Stimulated activated effector memory CD8-positive, alpha-beta T cell treated with anti-CD3 and anti-CD28 coated beads, Interleukin-12 subunit alpha, Interleukin-12 subunit beta, amount 100 ng/mL, for 72 hours (primary cell): ENCODE measurements at regions not wholly inside any gene's neighbourhood (a gene's known extent, or its start where the extent isn't known, plus 50 kb on each side); places are given as distances from the start of the nearest gene placed in this dataset.

Source experiments
- ATAC-seq: fragments of 150-1000 bp; cut with Tn5 transposase; 2 replicates; pipeline ENCODE4 v1.10.0; 2021
- DNase-seq, 2 donors: peaks; one replicate each; pipeline ENCODE4 v3.0.0; 2021 to 2022; ENCODE audit warnings: low spot score in 2 of 2
- H3K27ac Mint-ChIP-seq: one replicate; pipeline ENCODE4 v1.8.0; 2022; ENCODE audit warnings: mild to moderate bottlenecking, mixed read lengths
- H3K36me3 Mint-ChIP-seq: one replicate; pipeline ENCODE4 v1.8.0; 2022; ENCODE audit warnings: mild to moderate bottlenecking, mixed read lengths
- H3K4me1 Mint-ChIP-seq: one replicate; pipeline ENCODE4 v1.8.0; 2022; ENCODE audit warnings: mixed read lengths
- H3K4me3 Mint-ChIP-seq: one replicate; pipeline ENCODE4 v1.8.0; 2022; ENCODE audit warnings: mild to moderate bottlenecking, mixed read lengths
- H3K9me3 Mint-ChIP-seq: one replicate; pipeline ENCODE4 v1.8.0; 2022; ENCODE audit warnings: mixed read lengths

GRCh38 chr2:198710562-198710961 is 747.2 kb downstream of the SATB2 start:
- DNase-seq (no peak), ATAC-seq (no peak)
- no peaks in the 10 kb centered on the region for H3K4me1 Mint-ChIP-seq
- peaks cover 4% of the 10 kb centered on the region for H3K9me3 Mint-ChIP-seq
- no peaks in the 10 kb centered on the region for H3K36me3 Mint-ChIP-seq
- H3K4me3 Mint-ChIP-seq, result no peak overlapping the region
- no peak overlapping the region for H3K27ac Mint-ChIP-seq

GRCh38 chr2:198706476-198707082 is 751.2 kb downstream of the SATB2 start:
- ATAC-seq, result no peak

GRCh38 chr2:198703281-198703680 is 754.5 kb downstream of the SATB2 start:
- no peak for DNase-seq
- Mint-ChIP-seq H3K4me3 (no peak overlapping the region), H3K27ac (no peak overlapping the region), H3K36me3 (no peaks in the 10 kb centered on the region), H3K4me1 (no peaks in the 10 kb centered on the region), H3K9me3 (peaks cover 1% of the 10 kb centered on the region)
- ATAC-seq, result no peak

More at GRCh38 chr2:198706476-198707082, 751.2 kb downstream of the SATB2 start:
- H3K4me1 Mint-ChIP-seq, result no peaks in the 10 kb centered on the region
- no peak overlapping the region for H3K27ac Mint-ChIP-seq
- H3K9me3 Mint-ChIP-seq, result peaks cover 4% of the 10 kb centered on the region
- DNase-seq, result no peak
- H3K36me3 Mint-ChIP-seq, result no peaks in the 10 kb centered on the region
- H3K4me3 Mint-ChIP-seq, result no peak overlapping the region

- H3K4me1 Mint-ChIP-seq, result no peaks in the 10 kb centered on the region
- no peak overlapping the region for H3K27ac Mint-ChIP-seq
- H3K9me3 Mint-ChIP-seq, result peaks cover 4% of the 10 kb centered on the region
- ATAC-seq (no peak), DNase-seq (no peak)
- H3K36me3 Mint-ChIP-seq, result no peaks in the 10 kb centered on the region
- H3K4me3 Mint-ChIP-seq, result no peak overlapping the region
These were observed 754.9 kb downstream of the SATB2 start for GRCh38 chr2:198702796-198703195.

- Mint-ChIP-seq H3K4me1 (no peaks in the 10 kb centered on the region), H3K4me3 (no peak overlapping the region), H3K9me3 (peaks cover 4% of the 10 kb centered on the region), H3K36me3 (no peaks in the 10 kb centered on the region), H3K27ac (no peak overlapping the region)
- no peak for DNase-seq
- ATAC-seq, result no peak
These were observed 756.3 kb downstream of the SATB2 start for GRCh38 chr2:198701481-198701880.

GRCh38 chr2:198700319-198700718 is 757.4 kb downstream of the SATB2 start:
- no peak for DNase-seq
- Mint-ChIP-seq H3K27ac (no peak overlapping the region), H3K9me3 (peaks cover 4% of the 10 kb centered on the region), H3K36me3 (no peaks in the 10 kb centered on the region), H3K4me3 (no peak overlapping the region), H3K4me1 (no peaks in the 10 kb centered on the region)
- no peak for ATAC-seq

- DNase-seq, result no peak
- Mint-ChIP-seq H3K9me3 (peaks cover 4% of the 10 kb centered on the region), H3K4me3 (no peak overlapping the region), H3K4me1 (no peaks in the 10 kb centered on the region), H3K36me3 (no peaks in the 10 kb centered on the region), H3K27ac (no peak overlapping the region)
- ATAC-seq, result no peak
These were observed 759.5 kb downstream of the SATB2 start for GRCh38 chr2:198698230-198698629.

GRCh38 chr2:198697794-198698193 is 759.9 kb downstream of the SATB2 start:
- Mint-ChIP-seq H3K36me3 (no peaks in the 10 kb centered on the region), H3K27ac (no peak overlapping the region), H3K4me3 (no peak overlapping the region), H3K9me3 (peaks cover 4% of the 10 kb centered on the region), H3K4me1 (no peaks in the 10 kb centered on the region)
- no peak for ATAC-seq
- no peak for DNase-seq

DNA sequence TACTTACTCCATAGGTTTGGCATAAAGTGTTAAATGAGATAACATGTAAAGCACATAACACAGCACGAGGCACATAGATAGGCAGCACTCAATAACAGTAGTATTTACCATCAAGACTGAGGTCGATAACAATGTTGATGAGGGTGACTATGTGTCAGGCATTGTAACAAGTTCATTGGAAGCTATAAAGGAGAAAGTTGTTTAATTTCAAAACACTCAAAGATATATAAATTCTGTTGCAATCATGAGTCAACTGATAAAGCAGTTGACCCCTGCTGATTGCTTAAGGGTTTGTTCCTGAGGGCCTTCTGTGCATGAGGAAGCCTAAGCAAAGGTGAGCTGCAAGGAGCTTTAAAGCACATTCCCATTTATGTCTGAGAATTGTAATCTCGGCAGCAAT is 760.5 kb downstream of the SATB2 start:
- no peaks in the 10 kb centered on the region for H3K36me3 Mint-ChIP-seq
- H3K27ac Mint-ChIP-seq, result no peak overlapping the region
- no peak overlapping the region for H3K4me3 Mint-ChIP-seq
- ATAC-seq, result no peak
- no peak for DNase-seq
- no peaks in the 10 kb centered on the region for H3K4me1 Mint-ChIP-seq
- H3K9me3 Mint-ChIP-seq, result peaks cover 7% of the 10 kb centered on the region

GRCh38 chr2:198695879-198696278 is 761.9 kb downstream of the SATB2 start:
- Mint-ChIP-seq H3K27ac (no peak overlapping the region), H3K4me1 (no peaks in the 10 kb centered on the region), H3K4me3 (no peak overlapping the region)

DNA sequence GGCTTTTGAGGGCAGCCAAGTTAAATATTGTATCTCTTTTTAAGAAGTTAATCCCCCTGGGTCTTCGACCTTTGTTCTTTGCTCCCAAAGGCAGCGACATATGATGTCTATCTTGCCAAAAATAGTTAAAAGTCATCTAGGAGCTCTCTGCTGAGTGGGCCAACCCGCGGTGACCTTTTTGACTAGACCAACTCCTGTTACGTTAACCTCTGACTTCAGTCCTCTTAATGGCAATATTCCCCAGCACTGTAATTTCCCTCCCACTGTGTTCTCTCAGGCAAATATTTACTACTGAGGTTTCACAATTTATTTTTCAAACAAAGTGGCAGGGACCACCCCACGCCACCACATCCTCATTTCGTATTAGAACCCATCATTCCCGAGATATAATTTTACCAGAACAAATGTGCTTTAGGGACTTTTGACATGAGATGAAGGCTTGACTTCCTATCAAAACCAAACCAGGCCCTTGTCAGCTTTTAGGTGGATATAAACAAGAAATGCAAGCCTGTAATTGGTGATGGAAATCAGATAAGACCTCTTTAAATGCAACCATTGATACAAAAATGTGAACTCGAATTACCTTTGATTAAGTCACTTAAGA is 764.7 kb downstream of the SATB2 start:
- Mint-ChIP-seq H3K36me3 (no peaks in the 10 kb centered on the region), H3K4me1 (no peaks in the 10 kb centered on the region), H3K27ac (no peak overlapping the region), H3K4me3 (no peak overlapping the region), H3K9me3 (peaks cover 4% of the 10 kb centered on the region)
- ATAC-seq (no peak), DNase-seq (no peak)

More at GRCh38 chr2:198695879-198696278, 761.9 kb downstream of the SATB2 start:
- no peak for DNase-seq
- no peaks in the 10 kb centered on the region for H3K36me3 Mint-ChIP-seq
- no peak for ATAC-seq
- H3K9me3 Mint-ChIP-seq, result peaks cover 8% of the 10 kb centered on the region

DNA sequence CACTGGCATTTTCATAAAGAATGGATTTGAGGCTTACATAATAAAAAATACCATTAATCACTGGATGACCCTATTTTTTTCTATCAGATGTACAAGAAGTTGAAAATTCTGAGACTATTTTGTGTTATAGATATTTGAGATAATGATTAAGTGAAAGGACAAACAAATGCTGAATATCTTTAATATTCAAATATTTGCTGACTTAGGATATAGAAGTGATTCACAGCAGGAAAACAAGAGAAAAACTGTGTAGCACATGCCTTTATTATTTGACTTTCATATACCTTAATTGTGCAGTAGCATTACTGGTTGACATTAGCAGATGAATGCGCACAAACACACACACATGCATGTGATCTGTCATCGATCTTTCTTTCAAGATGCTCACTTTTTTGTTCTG is 766.5 kb downstream of the SATB2 start:
- Mint-ChIP-seq H3K27ac (no peak overlapping the region), H3K4me1 (no peaks in the 10 kb centered on the region), H3K9me3 (peaks cover 3% of the 10 kb centered on the region), H3K36me3 (no peaks in the 10 kb centered on the region), H3K4me3 (no peak overlapping the region)
- no peak for ATAC-seq
- DNase-seq, result no peak

DNA sequence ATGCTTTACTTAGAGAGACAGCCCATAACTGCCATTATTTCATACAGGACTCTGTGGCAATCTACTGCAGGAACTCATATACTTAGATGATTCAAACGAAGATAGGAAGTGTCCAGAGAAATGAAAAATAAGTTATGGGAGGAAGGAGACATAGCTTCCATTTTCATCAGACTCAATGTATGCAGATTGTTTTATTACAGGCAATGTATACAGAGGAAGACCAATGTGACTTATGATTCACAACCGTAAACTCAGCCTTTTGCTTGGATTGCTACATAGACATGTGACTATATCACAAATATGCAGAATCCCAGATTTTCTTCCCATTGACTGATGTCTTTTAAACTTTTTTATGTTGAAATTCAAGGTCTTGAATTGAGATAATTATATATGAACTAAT is 793.4 kb downstream of the SATB2 start:
- Mint-ChIP-seq H3K36me3 (no peaks in the 10 kb centered on the region), H3K4me3 (no peak overlapping the region), H3K4me1 (no peaks in the 10 kb centered on the region), H3K9me3 (peaks cover 5% of the 10 kb centered on the region), H3K27ac (no peak overlapping the region)
- no peak for DNase-seq
- ATAC-seq, result no peak

GRCh38 chr2:198662905-198663304 is 794.8 kb downstream of the SATB2 start:
- no peaks in the 10 kb centered on the region for H3K4me1 Mint-ChIP-seq
- H3K4me3 Mint-ChIP-seq, result no peak overlapping the region
- no peak for ATAC-seq
- H3K27ac Mint-ChIP-seq, result no peak overlapping the region
- peaks cover 3% of the 10 kb centered on the region for H3K9me3 Mint-ChIP-seq
- H3K36me3 Mint-ChIP-seq, result no peaks in the 10 kb centered on the region
- DNase-seq, result no peak

DNA sequence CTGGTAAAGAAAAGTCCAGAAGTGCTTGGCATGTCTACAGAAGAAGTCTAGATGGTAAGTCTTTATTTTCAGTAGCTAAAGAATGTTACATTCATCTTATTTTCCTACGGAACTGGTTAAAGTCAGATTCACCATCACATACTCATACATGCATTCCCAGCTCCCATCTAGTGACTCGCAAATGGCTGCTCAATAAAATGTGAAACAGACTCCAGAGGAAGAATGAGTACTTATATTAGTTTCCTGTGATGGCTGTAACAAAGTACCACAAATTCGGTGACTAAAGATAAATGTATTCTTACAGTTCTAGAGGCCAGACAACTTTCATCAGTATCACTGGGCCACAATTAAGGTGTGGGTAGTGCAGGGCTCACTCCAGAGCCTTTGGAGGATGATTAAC is 797.2 kb downstream of the SATB2 start:
- ATAC-seq (no peak), DNase-seq (no peak)
- Mint-ChIP-seq H3K4me1 (no peaks in the 10 kb centered on the region), H3K4me3 (no peak overlapping the region), H3K36me3 (no peaks in the 10 kb centered on the region), H3K27ac (no peak overlapping the region), H3K9me3 (no peaks in the 10 kb centered on the region)

- Mint-ChIP-seq H3K27ac (no peak overlapping the region), H3K36me3 (no peaks in the 10 kb centered on the region), H3K4me3 (no peak overlapping the region), H3K4me1 (no peaks in the 10 kb centered on the region), H3K9me3 (no peaks in the 10 kb centered on the region)
- DNase-seq, result no peak
- no peak for ATAC-seq
These were observed 798.5 kb downstream of the SATB2 start for GRCh38 chr2:198659096-198659870.
